Peyer's patch (tissue), 4 donors: ENCODE measurements at regions not wholly inside any gene's neighbourhood (a gene's known extent, or its start where the extent isn't known, plus 50 kb on each side); places are given as distances from the start of the nearest gene placed in this dataset.

ENCODE experiments used
- DNase-seq, 3 donors: peaks; one replicate each; pipeline ENCODE4 v3.0.0-alpha.2; 2017 to 2019
- H3K27ac ChIP-seq, 4 donors: fragments of 200-600 bp; sonication (generic); one replicate each; pipeline ENCODE4 v1.5.1; 2016 to 2019
- H3K27me3 ChIP-seq, 2 donors: fragments of 200-600 bp; sonication (generic); one replicate each; pipeline ENCODE4 v1.5.1; 2019
- H3K36me3 ChIP-seq, 3 donors: fragments of 200-600 bp; sonication (generic); one replicate each; pipeline ENCODE4 v1.5.1; 2016 to 2019
- H3K4me1 ChIP-seq, 4 donors: fragments of 200-600 bp; sonication (generic); one replicate each; pipeline ENCODE4 v1.5.1; 2016 to 2019
- H3K4me3 ChIP-seq, 4 donors: fragments of 200-600 bp; sonication (generic); 1 replicate in 3 of 4; 2 replicates in 1 of 4; pipeline ENCODE4 v1.5.1; 2016 to 2019; ENCODE audit warnings: mild to moderate bottlenecking in 1 of 4
- H3K9me3 ChIP-seq, 4 donors: fragments of 200-600 bp; sonication (generic); one replicate each; pipeline ENCODE4 v1.5.1; 2016 to 2019; ENCODE audit warnings: mild to moderate bottlenecking in 1 of 4
- POLR2A ChIP-seq, 2 donors: fragments of 450-650 bp; IDR thresholded peaks; one replicate each; pipeline ENCODE4 v1.5.1; 2017; ENCODE audit warnings: antibody characterized with exemption in 2 of 2, mild to moderate bottlenecking in 2 of 2, moderate library complexity in 2 of 2
- TF ChIP-seq, protein P1 (sequence below), 6 experiments: fragments of 450-650 bp in 4 of 6; fragments of 200-600 bp in 2 of 6; sonication (generic) in 1 of 6; IDR thresholded peaks; one replicate each; pipeline ENCODE4 v1.5.1; 2017 to 2019; ENCODE audit warnings: antibody characterized with exemption in 6 of 6, mild to moderate bottlenecking in 3 of 6, moderate library complexity in 1 of 6

DNA sequence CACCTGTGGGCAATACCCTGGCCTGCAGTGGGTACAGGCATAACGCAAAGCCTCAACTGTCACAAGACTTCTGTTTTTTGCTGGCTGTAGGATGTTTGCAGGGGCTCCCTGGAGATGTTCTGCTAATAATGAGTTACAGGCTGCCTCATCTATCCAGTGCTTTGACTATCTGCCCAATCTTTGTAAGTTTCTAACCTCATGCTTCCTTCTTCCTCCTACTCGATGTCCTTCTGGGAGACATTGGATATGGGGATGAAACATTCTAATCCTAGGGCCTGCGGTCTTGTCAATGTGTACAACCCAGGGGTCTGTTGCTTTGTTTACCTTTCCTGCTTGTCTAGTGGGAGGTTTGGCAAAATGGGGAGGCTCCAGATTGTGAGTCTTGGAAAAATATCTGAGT lies 136.8 kb upstream of the TCF21 start:
- TF ChIP-seq POLR2A (IDR thresholded peaks at IDR 0.05): no peak
- TF ChIP-seq, protein P1, sequence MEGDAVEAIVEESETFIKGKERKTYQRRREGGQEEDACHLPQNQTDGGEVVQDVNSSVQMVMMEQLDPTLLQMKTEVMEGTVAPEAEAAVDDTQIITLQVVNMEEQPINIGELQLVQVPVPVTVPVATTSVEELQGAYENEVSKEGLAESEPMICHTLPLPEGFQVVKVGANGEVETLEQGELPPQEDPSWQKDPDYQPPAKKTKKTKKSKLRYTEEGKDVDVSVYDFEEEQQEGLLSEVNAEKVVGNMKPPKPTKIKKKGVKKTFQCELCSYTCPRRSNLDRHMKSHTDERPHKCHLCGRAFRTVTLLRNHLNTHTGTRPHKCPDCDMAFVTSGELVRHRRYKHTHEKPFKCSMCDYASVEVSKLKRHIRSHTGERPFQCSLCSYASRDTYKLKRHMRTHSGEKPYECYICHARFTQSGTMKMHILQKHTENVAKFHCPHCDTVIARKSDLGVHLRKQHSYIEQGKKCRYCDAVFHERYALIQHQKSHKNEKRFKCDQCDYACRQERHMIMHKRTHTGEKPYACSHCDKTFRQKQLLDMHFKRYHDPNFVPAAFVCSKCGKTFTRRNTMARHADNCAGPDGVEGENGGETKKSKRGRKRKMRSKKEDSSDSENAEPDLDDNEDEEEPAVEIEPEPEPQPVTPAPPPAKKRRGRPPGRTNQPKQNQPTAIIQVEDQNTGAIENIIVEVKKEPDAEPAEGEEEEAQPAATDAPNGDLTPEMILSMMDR (IDR thresholded peaks at IDR 0.05): no peak
- H3K9me3 ChIP-seq: no peaks in the 10 kb centered on the region
- no peak for DNase-seq
- no peaks in the 10 kb centered on the region for H3K4me1 ChIP-seq
- no peak overlapping the region for H3K4me3 ChIP-seq
- no peaks in the 10 kb centered on the region for H3K27me3 ChIP-seq
- no peaks in the 10 kb centered on the region for H3K36me3 ChIP-seq
- peak overlapping the region in 1 of 4 donors; percentile 10 for H3K27ac ChIP-seq

DNA sequence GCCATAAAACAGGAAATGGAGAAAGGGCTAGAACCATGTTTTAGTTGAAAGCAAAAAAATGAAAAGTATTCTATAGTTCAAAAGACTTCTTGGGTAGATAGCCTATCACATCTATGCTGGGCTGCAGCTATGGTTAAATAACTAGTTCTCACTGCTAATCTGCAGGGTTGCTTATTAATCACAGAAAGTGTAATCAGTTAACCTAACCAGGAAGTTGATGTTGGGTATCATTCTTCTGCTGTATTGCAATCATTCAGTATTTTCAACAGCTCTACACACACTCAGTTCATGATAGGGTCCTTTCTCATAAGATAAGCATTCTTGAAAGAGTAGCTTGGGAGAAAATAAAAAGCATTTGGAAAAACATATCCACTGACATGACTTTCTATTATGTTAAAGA lies 135.2 kb upstream of the TCF21 start:
- no peaks in the 10 kb centered on the region for H3K4me1 ChIP-seq
- no peak for TF ChIP-seq POLR2A (IDR thresholded peaks at IDR 0.05)
- TF ChIP-seq, protein P1 (IDR thresholded peaks at IDR 0.05): no peak
- H3K9me3 ChIP-seq: no peaks in the 10 kb centered on the region
- H3K27me3 ChIP-seq: no peaks in the 10 kb centered on the region
- no peak overlapping the region for H3K27ac ChIP-seq
- no peaks in the 10 kb centered on the region for H3K36me3 ChIP-seq
- H3K4me3 ChIP-seq: no peak overlapping the region
- DNase-seq: no peak

DNA sequence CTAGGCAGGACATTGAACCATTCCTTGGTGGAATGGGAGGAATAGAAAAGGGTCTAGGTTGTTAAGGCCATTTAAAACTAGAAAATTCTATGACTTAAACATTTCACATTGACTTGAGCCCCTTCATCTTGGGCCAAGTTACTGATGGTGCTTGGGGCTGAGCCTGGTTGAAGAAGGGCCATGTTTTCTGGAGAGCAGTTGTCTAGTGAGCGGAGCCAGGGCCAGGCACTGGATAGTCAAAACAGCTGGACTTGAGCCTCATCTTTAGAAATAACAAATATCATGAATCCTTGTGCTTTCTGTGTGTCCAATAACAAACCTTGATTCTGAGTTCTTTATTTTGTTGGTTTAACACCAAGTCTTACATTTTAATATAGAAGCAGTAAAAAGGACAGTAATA lies 134.6 kb upstream of the TCF21 start:
- no peaks in the 10 kb centered on the region for H3K36me3 ChIP-seq
- H3K4me3 ChIP-seq: no peak overlapping the region
- H3K27ac ChIP-seq: no peak overlapping the region
- H3K4me1 ChIP-seq: no peaks in the 10 kb centered on the region
- no peak for TF ChIP-seq POLR2A (IDR thresholded peaks at IDR 0.05)
- TF ChIP-seq, protein P1 (IDR thresholded peaks at IDR 0.05): no peak
- no peak for DNase-seq
- no peaks in the 10 kb centered on the region for H3K27me3 ChIP-seq
- H3K9me3 ChIP-seq: no peaks in the 10 kb centered on the region

DNA sequence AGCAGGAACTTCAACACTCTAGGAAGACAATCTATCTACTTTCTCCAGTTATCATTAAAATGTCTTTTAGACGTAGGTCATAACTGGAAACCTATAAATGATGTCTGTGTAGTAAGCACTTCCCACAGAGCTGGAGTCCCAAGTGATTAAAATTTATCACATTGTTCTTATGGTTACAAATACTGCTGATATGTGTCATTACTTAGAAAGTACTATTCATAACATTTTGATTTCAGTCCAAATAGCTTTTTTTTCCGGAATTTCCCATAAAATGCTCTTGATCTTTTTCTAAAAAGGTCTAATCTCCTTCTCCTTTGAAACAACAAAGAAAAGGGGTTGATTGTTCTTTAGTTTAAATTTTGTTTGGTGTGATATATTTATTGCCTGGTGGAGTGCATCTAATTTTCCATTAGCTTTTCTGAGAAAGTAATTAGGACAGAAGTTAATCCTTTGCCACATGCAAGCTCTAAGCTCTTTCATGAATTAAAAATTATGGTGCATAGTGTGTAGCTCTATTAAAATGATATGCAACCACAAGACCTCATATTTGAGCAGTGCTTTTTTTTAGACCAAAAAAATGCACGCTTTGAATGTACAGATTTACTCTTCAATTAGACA lies 132.7 kb upstream of the TCF21 start:
- no peak for TF ChIP-seq POLR2A (IDR thresholded peaks at IDR 0.05)
- TF ChIP-seq, protein P1 (IDR thresholded peaks at IDR 0.05): no peak
- no peaks in the 10 kb centered on the region for H3K9me3 ChIP-seq
- peak overlapping the region in 2 of 4 donors; percentile 39 to 45 for H3K27ac ChIP-seq

DNA sequence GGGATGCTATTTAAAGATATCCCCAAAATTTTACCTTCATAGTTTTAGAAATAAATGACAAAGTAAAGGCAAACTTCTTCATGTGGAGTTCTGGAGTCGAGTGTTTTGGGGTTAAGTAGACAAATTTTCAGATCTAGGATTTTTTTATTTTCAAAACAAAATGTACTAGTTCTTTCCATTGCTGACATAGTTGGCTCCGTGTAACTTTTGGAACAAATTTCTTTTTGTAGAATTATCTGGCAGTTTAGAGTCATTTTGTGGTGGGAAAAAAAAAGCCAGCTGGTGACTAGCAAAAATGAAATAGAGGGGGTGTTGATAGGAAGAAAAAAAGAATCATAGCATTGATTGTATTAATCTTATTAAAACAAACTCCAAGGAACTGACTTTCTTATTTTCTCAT lies 131.6 kb upstream of the TCF21 start:
- H3K27ac ChIP-seq: peak overlapping the region in 1 of 4 donors; percentile 39
- H3K9me3 ChIP-seq: no peaks in the 10 kb centered on the region
- TF ChIP-seq POLR2A (IDR thresholded peaks at IDR 0.05): no peak
- TF ChIP-seq, protein P1 (IDR thresholded peaks at IDR 0.05): no peak
- H3K27me3 ChIP-seq: no peaks in the 10 kb centered on the region
- DNase-seq: no peak
- no peaks in the 10 kb centered on the region for H3K36me3 ChIP-seq
- no peak overlapping the region for H3K4me3 ChIP-seq
- no peaks in the 10 kb centered on the region for H3K4me1 ChIP-seq

More for the DNA sequence above, 132.7 kb upstream of the TCF21 start:
- Histone ChIP-seq H3K4me1 (no peaks in the 10 kb centered on the region), H3K4me3 (no peak overlapping the region), H3K36me3 (no peaks in the 10 kb centered on the region), H3K27me3 (no peaks in the 10 kb centered on the region)
- DNase-seq: no peak
